GM23248 (cell line): ENCODE measurements at regions not wholly inside any gene's neighbourhood (a gene's known extent, or its start where the extent isn't known, plus 50 kb on each side); places are given as distances from the start of the nearest gene placed in this dataset.

Experiments used
- EZH2 ChIP-seq: fragments of 200-600 bp; sonication (generic); IDR thresholded peaks from 2 replicates; pipeline ENCODE4 v1.6.1; 2018; ENCODE audit warnings: antibody characterized with exemption, mild to moderate bottlenecking; ENCODE audit not compliant: insufficient read depth, poor library complexity, severe bottlenecking
- EZH2phosphoT487 ChIP-seq: fragments of 200-600 bp; sonication (generic); IDR thresholded peaks from 2 replicates; pipeline ENCODE4 v1.6.1; 2018; ENCODE audit warnings: antibody characterized with exemption, moderate library complexity, mild to moderate bottlenecking, low read depth; ENCODE audit not compliant: insufficient read depth

GRCh38 chr1:14017531-14017961 lies 317.6 kb downstream of the PRDM2 start:
- TF ChIP-seq EZH2 (no peak), EZH2phosphoT487 (no peak)
